ENCODE measurements at regions not wholly inside any gene's neighbourhood (a gene's known extent, or its start where the extent isn't known, plus 50 kb on each side); places are given as distances from the start of the nearest gene placed in this dataset.

- DNase-seq (ENCODE audit: low spot score): no peak
These were observed 161.8 kb downstream of the LNPK start for GRCh38 chr2:175840256-175840655.

GRCh38 chr2:175838979-175839378 lies 163.1 kb downstream of the LNPK start:
- Histone ChIP-seq H3K4me1 (no peaks in the 10 kb centered on the region), H3K9me3 (no peaks in the 10 kb centered on the region), H3K27ac (no peak overlapping the region), H3K36me3 (no peaks in the 10 kb centered on the region), H3K27me3 (no peaks in the 10 kb centered on the region), H3K4me3 (no peak overlapping the region)
- DNase-seq (ENCODE audit: low spot score): no peak
- no peak for TF ChIP-seq CTCF (IDR thresholded peaks at IDR 0.05)

More at GRCh38 chr2:175840256-175840655, 161.8 kb downstream of the LNPK start:
- Histone ChIP-seq H3K27ac (no peak overlapping the region), H3K4me1 (no peaks in the 10 kb centered on the region), H3K9me3 (no peaks in the 10 kb centered on the region), H3K27me3 (no peaks in the 10 kb centered on the region), H3K36me3 (no peaks in the 10 kb centered on the region), H3K4me3 (no peak overlapping the region)
- no peak for TF ChIP-seq CTCF (IDR thresholded peaks at IDR 0.05)

GRCh38 chr2:175837046-175837445 lies 165.0 kb downstream of the LNPK start:
- H3K4me3 ChIP-seq: no peak overlapping the region
- DNase-seq (ENCODE audit: low spot score): no peak
- no peak overlapping the region for H3K27ac ChIP-seq
- no peaks in the 10 kb centered on the region for H3K4me1 ChIP-seq
- no peaks in the 10 kb centered on the region for H3K27me3 ChIP-seq
- no peak for TF ChIP-seq CTCF (IDR thresholded peaks at IDR 0.05)
- H3K36me3 ChIP-seq: no peaks in the 10 kb centered on the region
- H3K9me3 ChIP-seq: no peaks in the 10 kb centered on the region

- H3K27me3 ChIP-seq: no peaks in the 10 kb centered on the region
- H3K36me3 ChIP-seq: no peaks in the 10 kb centered on the region
- TF ChIP-seq CTCF (IDR thresholded peaks at IDR 0.05): no peak
- H3K4me1 ChIP-seq: no peaks in the 10 kb centered on the region
- no peak for DNase-seq (ENCODE audit: low spot score)
- H3K4me3 ChIP-seq: no peak overlapping the region
- no peaks in the 10 kb centered on the region for H3K9me3 ChIP-seq
- H3K27ac ChIP-seq: no peak overlapping the region
These were observed 165.7 kb downstream of the LNPK start for GRCh38 chr2:175836361-175836760.

GRCh38 chr2:175834477-175834876 lies 167.6 kb downstream of the LNPK start:
- TF ChIP-seq CTCF (IDR thresholded peaks at IDR 0.05): no peak
- no peaks in the 10 kb centered on the region for H3K36me3 ChIP-seq
- no peak overlapping the region for H3K4me3 ChIP-seq
- DNase-seq (ENCODE audit: low spot score): no peak
- no peaks in the 10 kb centered on the region for H3K27me3 ChIP-seq
- H3K9me3 ChIP-seq: no peaks in the 10 kb centered on the region
- no peaks in the 10 kb centered on the region for H3K4me1 ChIP-seq
- H3K27ac ChIP-seq: no peak overlapping the region

- DNase-seq (ENCODE audit: low spot score): no peak
- no peaks in the 10 kb centered on the region for H3K9me3 ChIP-seq
- H3K4me3 ChIP-seq: no peak overlapping the region
- no peaks in the 10 kb centered on the region for H3K27me3 ChIP-seq
- H3K4me1 ChIP-seq: no peaks in the 10 kb centered on the region
- no peak for TF ChIP-seq CTCF (IDR thresholded peaks at IDR 0.05)
- H3K36me3 ChIP-seq: no peaks in the 10 kb centered on the region
- no peak overlapping the region for H3K27ac ChIP-seq
These were observed 169.2 kb downstream of the LNPK start for GRCh38 chr2:175832866-175833265.

Measured in right atrium auricular region (tissue), 2 donors.